ENCODE measurements at regions not wholly inside any gene's neighbourhood (a gene's known extent, or its start where the extent isn't known, plus 50 kb on each side); places are given as distances from the start of the nearest gene placed in this dataset.

DNA sequence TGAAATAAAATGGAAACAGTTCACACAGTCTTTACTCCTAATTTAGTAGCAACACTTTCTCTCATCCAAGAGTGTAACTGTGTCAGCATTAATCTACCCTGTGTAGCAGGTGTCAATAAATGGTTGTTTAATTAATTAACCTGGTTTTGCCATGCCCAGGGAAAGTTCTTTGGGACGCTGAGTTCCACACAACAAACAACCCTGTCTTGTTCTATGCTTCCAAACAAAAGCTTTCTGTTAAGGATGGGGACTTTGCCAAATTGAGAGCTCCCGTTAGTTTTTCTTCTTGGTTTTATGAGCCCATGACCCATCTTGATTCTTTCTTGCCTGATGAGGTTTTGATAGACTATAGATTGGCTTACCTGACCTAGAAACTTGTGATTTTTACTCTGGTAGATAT lies 530.1 kb downstream of the KCNJ2 start:
- no peak overlapping the region for H3K4me3 ChIP-seq (ENCODE audit: low read depth, low read length)
- H3K9me3 ChIP-seq (ENCODE audit: control insufficient read depth, insufficient read depth, low read length) = no peaks in the 10 kb centered on the region; the same call in 1 of the 2 replicates
- ChIA-PET CTCF (no interaction called here), POLR2A (no interaction called here)
- H3K27me3 ChIP-seq (ENCODE audit: control insufficient read depth, insufficient read depth, low read length) = no peaks in the 10 kb centered on the region
- DNase-seq (ENCODE audit: low read depth, low spot score) = no peak
- TF ChIP-seq, protein P1, sequence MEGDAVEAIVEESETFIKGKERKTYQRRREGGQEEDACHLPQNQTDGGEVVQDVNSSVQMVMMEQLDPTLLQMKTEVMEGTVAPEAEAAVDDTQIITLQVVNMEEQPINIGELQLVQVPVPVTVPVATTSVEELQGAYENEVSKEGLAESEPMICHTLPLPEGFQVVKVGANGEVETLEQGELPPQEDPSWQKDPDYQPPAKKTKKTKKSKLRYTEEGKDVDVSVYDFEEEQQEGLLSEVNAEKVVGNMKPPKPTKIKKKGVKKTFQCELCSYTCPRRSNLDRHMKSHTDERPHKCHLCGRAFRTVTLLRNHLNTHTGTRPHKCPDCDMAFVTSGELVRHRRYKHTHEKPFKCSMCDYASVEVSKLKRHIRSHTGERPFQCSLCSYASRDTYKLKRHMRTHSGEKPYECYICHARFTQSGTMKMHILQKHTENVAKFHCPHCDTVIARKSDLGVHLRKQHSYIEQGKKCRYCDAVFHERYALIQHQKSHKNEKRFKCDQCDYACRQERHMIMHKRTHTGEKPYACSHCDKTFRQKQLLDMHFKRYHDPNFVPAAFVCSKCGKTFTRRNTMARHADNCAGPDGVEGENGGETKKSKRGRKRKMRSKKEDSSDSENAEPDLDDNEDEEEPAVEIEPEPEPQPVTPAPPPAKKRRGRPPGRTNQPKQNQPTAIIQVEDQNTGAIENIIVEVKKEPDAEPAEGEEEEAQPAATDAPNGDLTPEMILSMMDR (IDR thresholded peaks at IDR 0.05; ENCODE audit: low read depth, low read length) = no peak
- no peak overlapping the region for H3K27ac ChIP-seq (ENCODE audit: low read depth, low read length)

DNA sequence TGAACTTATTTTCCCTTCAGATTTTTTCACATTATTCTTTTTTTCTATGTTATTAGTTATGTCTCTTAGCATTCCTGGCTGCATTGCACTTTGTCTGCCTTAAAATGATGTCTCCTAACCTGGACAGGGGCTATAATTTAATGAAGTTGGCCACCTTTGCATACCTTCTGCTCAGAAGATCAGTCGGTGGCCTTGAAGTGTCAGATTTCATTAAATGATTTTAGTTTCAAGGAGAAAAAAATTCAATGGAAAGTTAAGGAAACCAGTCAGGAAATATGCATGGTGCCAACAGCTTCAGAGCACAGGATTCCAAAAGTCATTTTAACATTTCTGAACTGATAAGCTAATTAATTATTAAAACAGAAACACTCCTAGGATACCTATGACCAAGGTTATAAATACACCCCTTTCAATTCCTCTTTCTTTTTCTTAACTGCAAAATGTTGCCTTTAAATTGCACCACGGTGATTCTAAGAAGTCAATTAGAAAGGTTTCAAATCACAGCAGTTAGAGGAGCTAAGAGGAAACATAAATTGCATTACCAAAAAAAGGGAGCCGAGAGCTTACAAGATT lies 533.4 kb downstream of the KCNJ2 start:
- POLR2A ChIA-PET = no interaction called here
- TF ChIP-seq, protein P1 (IDR thresholded peaks at IDR 0.05; ENCODE audit: low read depth, low read length) = no peak
- CTCF ChIA-PET = no interaction called here
- H3K4me3 ChIP-seq (ENCODE audit: low read depth, low read length) = no peak overlapping the region
- H3K27ac ChIP-seq (ENCODE audit: low read depth, low read length) = no peak overlapping the region
- DNase-seq (ENCODE audit: low read depth, low spot score) = no peak
- H3K27me3 ChIP-seq (ENCODE audit: control insufficient read depth, insufficient read depth, low read length) = no peaks in the 10 kb centered on the region
- no peaks in the 10 kb centered on the region; the same call in 1 of the 2 replicates for H3K9me3 ChIP-seq (ENCODE audit: control insufficient read depth, insufficient read depth, low read length)

DNA sequence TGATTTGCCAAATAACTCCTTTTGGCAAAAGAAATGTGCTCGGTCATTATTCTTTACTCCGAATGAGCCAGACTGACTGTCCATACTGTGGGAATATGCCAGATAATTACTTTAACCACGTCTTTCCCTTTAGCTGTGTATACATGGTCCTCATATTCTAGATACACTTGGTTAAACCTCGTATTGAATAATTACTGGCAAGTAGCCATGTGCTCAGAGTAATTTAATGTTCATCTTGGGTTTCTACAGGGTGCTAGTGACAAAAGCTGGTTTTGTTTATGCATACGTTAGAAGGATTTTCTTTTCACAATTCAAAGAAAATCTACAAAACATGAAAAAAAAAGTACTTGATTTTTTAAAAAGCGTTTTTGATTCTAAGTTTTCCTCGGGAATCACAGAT lies 540.3 kb downstream of the KCNJ2 start:
- ChIA-PET POLR2A (no interaction called here), CTCF (no interaction called here)
- Histone ChIP-seq H3K27me3 (ENCODE audit: control insufficient read depth, insufficient read depth, low read length) (no peaks in the 10 kb centered on the region), H3K27ac (ENCODE audit: low read depth, low read length) (no peak overlapping the region), H3K9me3 (ENCODE audit: control insufficient read depth, insufficient read depth, low read length) (no peaks in the 10 kb centered on the region), H3K4me3 (ENCODE audit: low read depth, low read length) (no peak overlapping the region)
- DNase-seq (ENCODE audit: low read depth, low spot score) = no peak
- TF ChIP-seq, protein P1 (IDR thresholded peaks at IDR 0.05; ENCODE audit: low read depth, low read length) = no peak

DNA sequence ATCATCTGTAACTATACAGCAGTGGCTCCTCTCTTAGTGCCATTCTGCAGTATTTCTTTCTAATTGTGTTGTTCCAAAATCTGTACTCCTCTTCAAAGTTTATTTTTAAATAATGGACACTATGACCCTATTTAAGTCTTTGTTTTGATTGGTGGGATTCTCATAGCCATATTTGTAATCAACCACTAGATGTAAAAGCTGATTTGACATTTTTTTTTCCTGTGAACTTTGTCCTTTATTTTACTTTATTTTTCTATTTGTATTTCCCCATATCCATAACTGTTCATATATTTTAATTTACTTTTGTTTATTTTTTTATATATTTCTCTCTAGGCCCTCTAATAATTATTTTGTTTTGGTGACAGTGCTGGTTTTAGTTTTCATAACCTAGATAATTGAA lies 544.4 kb downstream of the KCNJ2 start:
- TF ChIP-seq, protein P1 (IDR thresholded peaks at IDR 0.05; ENCODE audit: low read depth, low read length) = no peak
- H3K9me3 ChIP-seq (ENCODE audit: control insufficient read depth, insufficient read depth, low read length) = no peaks in the 10 kb centered on the region
- H3K27me3 ChIP-seq (ENCODE audit: control insufficient read depth, insufficient read depth, low read length) = no peaks in the 10 kb centered on the region
- DNase-seq (ENCODE audit: low read depth, low spot score) = no peak
- ChIA-PET CTCF (no interaction called here), POLR2A (no interaction called here)
- H3K27ac ChIP-seq (ENCODE audit: low read depth, low read length) = no peak overlapping the region
- H3K4me3 ChIP-seq (ENCODE audit: low read depth, low read length) = no peak overlapping the region

DNA sequence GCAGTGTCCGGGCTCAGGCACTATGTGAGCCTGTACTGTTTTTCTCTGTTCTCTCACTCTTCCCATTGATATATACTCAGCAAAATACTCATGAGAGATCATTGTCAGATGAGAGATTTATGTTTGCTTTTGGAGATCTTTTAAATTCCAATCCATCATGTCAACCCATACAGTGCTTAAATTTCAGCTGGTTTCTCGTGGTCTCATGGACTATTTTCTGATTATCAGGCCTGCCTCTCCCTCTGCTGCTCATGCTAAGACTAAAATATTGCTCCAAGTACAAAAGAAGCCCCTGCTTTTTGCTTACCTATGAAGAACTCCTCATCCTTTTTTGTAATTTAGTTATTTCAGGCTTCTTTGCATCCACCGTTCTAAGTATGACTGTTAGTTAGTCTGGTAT lies 547.2 kb downstream of the KCNJ2 start:
- ChIA-PET CTCF (no interaction called here), POLR2A (no interaction called here)
- Histone ChIP-seq H3K9me3 (ENCODE audit: control insufficient read depth, insufficient read depth, low read length) (no peaks in the 10 kb centered on the region), H3K27me3 (ENCODE audit: control insufficient read depth, insufficient read depth, low read length) (no peaks in the 10 kb centered on the region), H3K4me3 (ENCODE audit: low read depth, low read length) (no peak overlapping the region), H3K27ac (ENCODE audit: low read depth, low read length) (no peak overlapping the region)
- DNase-seq (ENCODE audit: low read depth, low spot score) = no peak
- TF ChIP-seq, protein P1 (IDR thresholded peaks at IDR 0.05; ENCODE audit: low read depth, low read length) = no peak

Data from AG04450 (cell line).